Lung (tissue), 11 donors: ENCODE measurements at regions not wholly inside any gene's neighbourhood (a gene's known extent, or its start where the extent isn't known, plus 50 kb on each side); places are given as distances from the start of the nearest gene placed in this dataset.

Experiments used
- ATAC-seq: fragments of 200-7000 bp; cut with Tn5 transposase; one replicate; pipeline ENCODE4 v1.9.1; 2020; ENCODE audit warnings: moderate number of reproducible peaks; ENCODE audit not compliant: insufficient read depth, low FRiP score
- DNase-seq, 3 donors: peaks; one replicate each; pipeline ENCODE4 v3.0.0-alpha.2; 2013 to 2017
- H3K27ac ChIP-seq, 2 donors: one replicate each; pipeline ENCODE4 v1.5.1; 2013; ENCODE audit warnings: mild to moderate bottlenecking in 2 of 2, moderate library complexity in 2 of 2, control low read depth in 1 of 2, inconsistent platforms in 1 of 2, low read depth in 1 of 2, low read length in 1 of 2
- H3K27me3 ChIP-seq, 3 donors: one replicate each; pipeline ENCODE4 v1.5.1; 2013; ENCODE audit warnings: low read length in 2 of 3; ENCODE audit not compliant: control insufficient read depth in 3 of 3, insufficient read depth in 3 of 3
- H3K36me3 ChIP-seq, 4 donors: one replicate each; pipeline ENCODE4 v1.5.1; 2013; ENCODE audit warnings: low read length in 4 of 4, mild to moderate bottlenecking in 1 of 4, moderate library complexity in 1 of 4; ENCODE audit not compliant: control insufficient read depth in 4 of 4, insufficient read depth in 4 of 4
- H3K4me1 ChIP-seq, 5 donors: one replicate each; pipeline ENCODE4 v1.5.1; 2013; ENCODE audit warnings: low read length in 5 of 5, mild to moderate bottlenecking in 2 of 5, moderate library complexity in 1 of 5; ENCODE audit not compliant: control insufficient read depth in 5 of 5, insufficient read depth in 5 of 5
- H3K4me3 ChIP-seq: one replicate; pipeline ENCODE4 v1.5.1; 2013; ENCODE audit warnings: mild to moderate bottlenecking, control low read depth, moderate library complexity
- H3K9ac ChIP-seq, 2 donors: one replicate each; pipeline ENCODE4 v1.5.1; 2013; ENCODE audit warnings: low read length in 2 of 2, control low read depth in 1 of 2; ENCODE audit not compliant: insufficient read depth in 1 of 2
- H3K9me3 ChIP-seq, 4 donors: one replicate each; pipeline ENCODE4 v1.5.1; 2013; ENCODE audit warnings: low read length in 3 of 4, mild to moderate bottlenecking in 1 of 4, moderate library complexity in 1 of 4; ENCODE audit not compliant: control insufficient read depth in 4 of 4, insufficient read depth in 3 of 4
- CTCF ChIP-seq: IDR thresholded peaks from 2 replicates; pipeline ENCODE4 v1.5.1; 2012; ENCODE audit warnings: mild to moderate bottlenecking; ENCODE audit errors: control extremely low read depth, extremely low read depth
- WGBS, 2 donors: extraction: QIAGEN DNeasy Blood & Tissue Kit; methylation state at CpG; one replicate each; pipeline ENCODE4 v1.1.7; 2013; 5-methylcytosine and 5-hydroxymethylcytosine counted together
- donor health status: control.
- donor health status: control.
- donor health status: Bipolar disorder and iron deficiency.
- donor health status: healthy.
- donor health status: DM: yes; HTN: yes; CAD: no.

DNA sequence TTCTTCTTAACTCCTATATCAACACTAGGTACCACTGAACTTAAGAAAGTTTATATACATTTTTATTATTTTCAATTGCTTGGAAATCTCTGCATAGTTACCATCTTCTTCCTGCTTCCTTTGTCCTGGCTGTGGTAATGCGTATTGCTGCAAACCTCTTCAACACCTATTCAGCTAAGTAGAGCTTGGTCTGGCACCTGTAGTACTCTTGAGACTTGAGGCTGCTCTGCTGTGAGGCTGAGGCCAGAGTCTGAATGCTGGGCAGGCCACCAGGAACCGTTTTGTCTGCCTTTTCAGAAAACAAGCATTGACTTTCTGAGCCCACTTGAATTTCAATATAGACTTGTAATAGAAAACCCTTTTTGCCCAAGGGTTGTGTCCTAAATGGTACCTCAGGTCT lies 52.0 kb upstream of the RGS2 start:
- TF ChIP-seq CTCF: no peak
- Histone ChIP-seq H3K9me3 (no peaks in the 10 kb centered on the region), H3K27me3 (no peaks in the 10 kb centered on the region), H3K36me3 (no peaks in the 10 kb centered on the region), H3K9ac (peak overlapping the region in 1 of 2 donors; percentile 11), H3K4me1 (peaks cover 0 to 4% (median 0%) of the 10 kb centered on the region in 5 donors), H3K4me3 (no peak overlapping the region), H3K27ac (no peak overlapping the region)
- peak; percentile 47 for ATAC-seq
- WGBS, 2 donors: 60 to 81% methylated on average over 2 of the region's 2 CpGs
- DNase-seq: peak in 1 of 3 donors; percentile 51

DNA sequence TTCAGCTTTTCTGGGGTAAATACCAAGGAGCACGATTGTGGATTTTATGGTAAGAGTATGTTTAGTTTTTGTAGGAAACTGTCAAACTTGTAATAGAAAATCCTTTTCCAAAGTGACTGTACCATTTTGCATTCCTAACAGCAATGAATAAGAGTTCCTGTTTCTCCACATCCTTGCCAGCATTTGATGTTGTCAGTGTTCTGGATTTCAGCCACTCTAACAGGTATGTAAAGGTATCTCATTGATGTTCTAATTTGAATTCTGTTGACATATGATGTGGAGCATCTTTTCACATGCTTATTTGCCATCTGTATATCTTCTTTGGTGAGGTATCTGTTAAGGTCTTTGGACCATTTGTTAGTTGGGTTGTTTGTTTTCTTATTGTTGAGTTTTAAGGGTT lies 50.3 kb upstream of the RGS2 start:
- WGBS, 2 donors: 93 to 95% methylated on average over 1 of the region's 1 CpG
- Histone ChIP-seq H3K27ac (no peak overlapping the region), H3K36me3 (no peaks in the 10 kb centered on the region), H3K9me3 (no peaks in the 10 kb centered on the region), H3K4me3 (no peak overlapping the region), H3K27me3 (no peaks in the 10 kb centered on the region), H3K9ac (no peak overlapping the region), H3K4me1 (peaks cover 0 to 4% (median 0%) of the 10 kb centered on the region in 5 donors)
- TF ChIP-seq CTCF: no peak
- DNase-seq (no peak), ATAC-seq (no peak)
